BJ (cell line): ENCODE measurements at regions not wholly inside any gene's neighbourhood (a gene's known extent, or its start where the extent isn't known, plus 50 kb on each side); places are given as distances from the start of the nearest gene placed in this dataset.

ENCODE experiments used
- CTCF ChIA-PET: fragments of 350-600 bp; formaldehyde crosslinking; extraction: SDS; loops from one replicate; lab custom pipeline; 2021; ENCODE audit warnings: antibody characterized with exemption, inconsistent platforms; lab: Yijun Ruan, JAX
- POLR2A ChIA-PET: fragments of 300-600 bp; sonication (Branson Sonifier 250); formaldehyde crosslinking; extraction: SDS; loops from one replicate; lab custom pipeline; 2021; ENCODE audit warnings: antibody characterized with exemption; lab: Charles Lee
- DNase-seq: peaks from one replicate; pipeline ENCODE4 v3.0.0-alpha.2; 2011; ENCODE audit warnings: low read depth
- H3K27me3 ChIP-seq: 2 replicates; pipeline ENCODE4 v1.6.0; 2011; ENCODE audit warnings: low read length; ENCODE audit not compliant: control insufficient read depth, insufficient read depth
- H3K36me3 ChIP-seq: 2 replicates; pipeline ENCODE4 v1.5.1; 2011; ENCODE audit warnings: low read length; ENCODE audit not compliant: control insufficient read depth, insufficient read depth
- H3K4me3 ChIP-seq: 2 replicates; pipeline ENCODE4 v1.5.1; 2011; ENCODE audit warnings: low read depth, mild to moderate bottlenecking, control low read depth, low read length
- TF ChIP-seq, protein P1 (sequence below): IDR thresholded peaks from 2 replicates; pipeline ENCODE4 v1.5.1; 2011; ENCODE audit warnings: low read depth, mild to moderate bottlenecking, control low read depth, inconsistent platforms, low read length, moderate library complexity; ENCODE audit not compliant: insufficient read depth

DNA sequence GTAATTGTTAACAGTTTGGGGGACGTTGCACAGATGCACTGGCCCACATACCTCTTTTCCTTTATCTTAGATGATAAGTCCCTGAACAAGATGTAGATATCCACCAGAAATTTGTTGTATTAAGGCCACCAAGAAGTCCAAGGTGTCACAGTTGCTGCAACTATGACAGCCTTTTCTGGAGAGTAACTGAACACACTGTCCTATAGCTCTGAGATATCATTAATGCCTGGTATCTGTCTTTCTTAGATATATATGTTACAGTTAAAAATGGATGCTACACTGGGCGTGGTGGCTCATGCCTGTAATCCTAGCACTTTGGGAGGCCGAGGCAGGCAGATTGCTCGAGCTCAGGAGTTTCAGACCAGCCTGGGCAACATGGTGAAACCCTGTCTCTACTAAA is 77.8 kb upstream of the PRDX4 start:
- DNase-seq: no peak
- TF ChIP-seq, protein P1, sequence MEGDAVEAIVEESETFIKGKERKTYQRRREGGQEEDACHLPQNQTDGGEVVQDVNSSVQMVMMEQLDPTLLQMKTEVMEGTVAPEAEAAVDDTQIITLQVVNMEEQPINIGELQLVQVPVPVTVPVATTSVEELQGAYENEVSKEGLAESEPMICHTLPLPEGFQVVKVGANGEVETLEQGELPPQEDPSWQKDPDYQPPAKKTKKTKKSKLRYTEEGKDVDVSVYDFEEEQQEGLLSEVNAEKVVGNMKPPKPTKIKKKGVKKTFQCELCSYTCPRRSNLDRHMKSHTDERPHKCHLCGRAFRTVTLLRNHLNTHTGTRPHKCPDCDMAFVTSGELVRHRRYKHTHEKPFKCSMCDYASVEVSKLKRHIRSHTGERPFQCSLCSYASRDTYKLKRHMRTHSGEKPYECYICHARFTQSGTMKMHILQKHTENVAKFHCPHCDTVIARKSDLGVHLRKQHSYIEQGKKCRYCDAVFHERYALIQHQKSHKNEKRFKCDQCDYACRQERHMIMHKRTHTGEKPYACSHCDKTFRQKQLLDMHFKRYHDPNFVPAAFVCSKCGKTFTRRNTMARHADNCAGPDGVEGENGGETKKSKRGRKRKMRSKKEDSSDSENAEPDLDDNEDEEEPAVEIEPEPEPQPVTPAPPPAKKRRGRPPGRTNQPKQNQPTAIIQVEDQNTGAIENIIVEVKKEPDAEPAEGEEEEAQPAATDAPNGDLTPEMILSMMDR: no peak
- ChIA-PET CTCF (no interaction called here), POLR2A (no interaction called here)
- Histone ChIP-seq H3K4me3 (no peak overlapping the region), H3K27me3 (no peaks in the 10 kb centered on the region), H3K36me3 (no peaks in the 10 kb centered on the region)

DNA sequence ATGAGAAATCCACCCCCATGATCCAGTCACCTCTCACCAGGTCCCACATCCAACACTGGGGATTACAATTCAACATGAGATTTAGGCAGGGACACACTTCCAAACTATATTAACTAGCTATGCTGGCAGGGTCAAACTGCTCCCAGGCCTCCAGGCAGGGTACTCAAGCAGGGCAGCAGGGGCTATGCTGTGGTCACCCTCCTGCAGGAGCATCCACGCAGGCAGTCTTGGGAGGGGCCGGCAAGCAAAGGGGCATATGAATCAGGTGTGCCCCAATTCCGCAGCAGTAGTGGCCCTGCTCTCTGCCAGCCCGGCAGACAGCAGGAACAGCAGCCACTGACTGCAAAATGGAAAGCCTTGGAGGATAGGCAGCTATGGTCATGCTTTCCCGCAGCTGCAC is 74.6 kb upstream of the PRDX4 start:
- DNase-seq: no peak
- no peak overlapping the region for H3K4me3 ChIP-seq
- H3K36me3 ChIP-seq: no peaks in the 10 kb centered on the region
- TF ChIP-seq, protein P1: no peak
- POLR2A ChIA-PET: no interaction called here
- H3K27me3 ChIP-seq: no peaks in the 10 kb centered on the region
- CTCF ChIA-PET: no interaction called here

DNA sequence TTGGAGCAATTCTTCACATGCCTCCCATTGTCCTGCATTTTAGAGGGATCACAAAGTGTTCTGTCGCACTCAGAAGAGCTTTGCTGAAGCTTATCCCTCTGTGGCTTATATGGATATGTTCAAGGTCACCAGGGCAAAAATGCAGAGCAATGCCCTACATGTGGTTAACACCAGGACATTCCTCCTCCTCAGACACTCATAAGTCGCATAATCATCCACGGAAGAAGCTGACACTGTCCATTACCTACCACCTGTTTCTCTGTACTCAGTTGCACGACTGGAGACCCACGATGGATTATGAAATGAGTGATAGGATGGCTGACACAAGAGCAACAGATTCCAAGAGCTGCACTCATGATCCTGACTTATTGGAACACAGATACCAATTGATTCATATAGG is 68.7 kb upstream of the PRDX4 start:
- no peaks in the 10 kb centered on the region for H3K36me3 ChIP-seq
- CTCF ChIA-PET: no interaction called here

DNA sequence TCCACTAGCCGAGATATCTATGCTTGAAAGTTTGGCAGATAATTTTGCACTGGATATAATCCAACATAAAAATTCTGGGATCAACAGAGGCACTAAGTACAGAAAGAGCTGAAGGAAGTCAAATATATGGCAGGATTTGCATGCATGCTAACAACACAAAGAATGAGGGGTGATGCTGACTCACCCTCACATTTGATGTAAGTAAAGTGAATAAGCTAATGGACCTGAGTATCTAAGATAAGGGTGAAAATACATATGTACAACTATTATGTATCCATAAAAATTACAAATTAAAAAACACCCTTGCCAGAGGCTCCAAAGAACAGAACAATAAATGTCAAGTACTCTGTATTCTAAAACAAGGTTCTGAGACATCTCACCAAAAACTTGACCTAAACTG is 63.8 kb upstream of the PRDX4 start:
- CTCF ChIA-PET: interaction anchor here (1.0 kb wide), 1 partner anchor 12 kb away, joined by 3 read pairs; no protein-coding TSS in a partner anchor
- POLR2A ChIA-PET: no interaction called here
- H3K27me3 ChIP-seq: no peaks in the 10 kb centered on the region
- no peaks in the 10 kb centered on the region for H3K36me3 ChIP-seq
- no peak overlapping the region for H3K4me3 ChIP-seq
- TF ChIP-seq, protein P1: no peak
- DNase-seq: no peak

More for the DNA sequence above, 68.7 kb upstream of the PRDX4 start:
- no peak for DNase-seq
- Histone ChIP-seq H3K4me3 (no peak overlapping the region), H3K27me3 (no peaks in the 10 kb centered on the region)
- POLR2A ChIA-PET: no interaction called here
- TF ChIP-seq, protein P1: no peak

DNA sequence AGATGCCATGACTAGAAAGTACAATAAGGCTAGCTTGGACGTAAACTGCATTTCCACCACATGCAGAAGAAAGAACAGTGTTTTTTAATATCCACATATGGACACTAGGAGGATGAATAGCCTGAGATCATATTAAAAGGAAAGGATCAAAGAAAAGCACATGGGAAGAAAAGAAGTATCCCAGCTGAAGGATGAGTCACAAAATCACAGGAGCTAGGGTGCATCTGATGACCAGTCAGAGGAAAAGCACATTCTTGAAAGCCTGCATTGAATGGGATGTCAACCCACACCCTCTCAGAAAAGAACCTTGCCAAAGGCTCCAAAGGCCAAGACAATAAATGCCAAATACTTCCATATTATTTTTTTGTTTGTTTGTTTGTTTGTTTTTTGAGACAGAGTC is 56.8 kb upstream of the PRDX4 start:
- DNase-seq: no peak
- ChIA-PET CTCF (no interaction called here), POLR2A (no interaction called here)
- TF ChIP-seq, protein P1: no peak
- H3K4me3 ChIP-seq: no peak overlapping the region
- H3K36me3 ChIP-seq: no peaks in the 10 kb centered on the region
- H3K27me3 ChIP-seq: no peaks in the 10 kb centered on the region
